Naive thymus-derived CD4-positive, alpha-beta T cell (primary cell): ENCODE measurements at regions not wholly inside any gene's neighbourhood (a gene's known extent, or its start where the extent isn't known, plus 50 kb on each side); places are given as distances from the start of the nearest gene placed in this dataset.

Experiments used
- ATAC-seq: fragments of 150-1000 bp; cut with Tn5 transposase; 2 replicates; pipeline ENCODE4 v1.10.0; 2021; ENCODE audit warnings: mild to moderate bottlenecking, moderate library complexity
- CTCF ChIA-PET: fragments of 350-600 bp; sonication (Branson Sonifier 250); formaldehyde crosslinking; loops from one replicate; lab custom pipeline; 2021; ENCODE audit warnings: antibody characterized with exemption; lab: Charles Lee
- POLR2A ChIA-PET: fragments of 350-600 bp; sonication (Branson Sonifier 250); formaldehyde crosslinking; loops from one replicate; lab custom pipeline; 2021; ENCODE audit warnings: antibody characterized with exemption, inconsistent platforms; lab: Charles Lee
- DNase-seq, 9 donors: peaks; one replicate each; pipeline versions ENCODE4 v3.0.0 to v3.0.0-alpha.2; 2020 to 2022; ENCODE audit warnings: mixed read lengths in 1 of 9
- H3K27ac ChIP-seq: one replicate; pipeline ENCODE4 v1.7.0; 2013; ENCODE audit warnings: mild to moderate bottlenecking, low read depth, low read length, moderate library complexity
- H3K27me3 ChIP-seq, 2 donors: one replicate each; pipeline ENCODE4 v1.7.0; 2013; ENCODE audit warnings: low read length in 2 of 2, mild to moderate bottlenecking in 2 of 2, moderate library complexity in 2 of 2; ENCODE audit not compliant: control insufficient read depth in 2 of 2, insufficient read depth in 2 of 2
- H3K36me3 ChIP-seq, 3 experiments: 1 replicate in 2 of 3; 2 replicates in 1 of 3; pipeline ENCODE4 v1.7.0; 2013; ENCODE audit warnings: low read length in 3 of 3, mild to moderate bottlenecking in 3 of 3, moderate library complexity in 1 of 3; ENCODE audit not compliant: insufficient read depth in 3 of 3, control insufficient read depth in 2 of 3
- H3K4me1 ChIP-seq, 2 donors: one replicate each; pipeline ENCODE4 v1.7.0; 2013; ENCODE audit warnings: low read length in 2 of 2, mild to moderate bottlenecking in 2 of 2, moderate library complexity in 1 of 2; ENCODE audit not compliant: control insufficient read depth in 2 of 2, insufficient read depth in 2 of 2
- H3K4me3 ChIP-seq: 2 replicates; pipeline ENCODE4 v1.7.0; 2013; ENCODE audit warnings: mild to moderate bottlenecking, low read length
- H3K9me3 ChIP-seq, 3 experiments: 1 replicate in 2 of 3; 2 replicates in 1 of 3; pipeline ENCODE4 v1.7.0; 2013; ENCODE audit warnings: low read length in 3 of 3; ENCODE audit not compliant: control insufficient read depth in 2 of 3
- H3K27ac Mint-ChIP-seq, 9 donors: one replicate each; pipeline ENCODE4 v1.8.0; 2020 to 2022; ENCODE audit warnings: mixed read lengths in 9 of 9, mild to moderate bottlenecking in 8 of 9, moderate library complexity in 5 of 9, inconsistent platforms in 2 of 9
- H3K27me3 Mint-ChIP-seq, 5 donors: one replicate each; pipeline ENCODE4 v1.8.0; 2021 to 2022; ENCODE audit warnings: mixed read lengths in 5 of 5, mild to moderate bottlenecking in 1 of 5
- H3K36me3 Mint-ChIP-seq, 5 donors: one replicate each; pipeline ENCODE4 v1.8.0; 2020 to 2022; ENCODE audit warnings: mixed read lengths in 5 of 5, mild to moderate bottlenecking in 3 of 5, inconsistent platforms in 1 of 5
- H3K4me1 Mint-ChIP-seq, 7 donors: one replicate each; pipeline ENCODE4 v1.8.0; 2020 to 2022; ENCODE audit warnings: mixed read lengths in 7 of 7, mild to moderate bottlenecking in 3 of 7, inconsistent platforms in 1 of 7
- H3K4me3 Mint-ChIP-seq, 10 donors: one replicate each; pipeline ENCODE4 v1.8.0; 2020 to 2022; ENCODE audit warnings: mild to moderate bottlenecking in 10 of 10, mixed read lengths in 10 of 10, moderate library complexity in 6 of 10, inconsistent platforms in 2 of 10
- H3K9me3 Mint-ChIP-seq, 11 donors: one replicate each; pipeline ENCODE4 v1.8.0; 2020 to 2022; ENCODE audit warnings: mixed read lengths in 11 of 11, mild to moderate bottlenecking in 4 of 11, inconsistent platforms in 1 of 11, moderate library complexity in 1 of 11
- intact Hi-C, 2 donors: fragments of 100-400 bp; cut with micrococcal nuclease; formaldehyde crosslinking; loops; one replicate each; pipeline ENCODE4 v1.15.1; 2023

- H3K4me1 ChIP-seq = no peaks in the 10 kb centered on the region
- no peaks in the 10 kb centered on the region for H3K36me3 Mint-ChIP-seq
- DNase-seq (no peak), ATAC-seq (no peak)
- no peaks in the 10 kb centered on the region for H3K9me3 ChIP-seq
- CTCF ChIA-PET = no interaction called here
- no peaks in the 10 kb centered on the region for H3K27me3 ChIP-seq
- H3K4me1 Mint-ChIP-seq = no peaks in the 10 kb centered on the region
- POLR2A ChIA-PET = no interaction called here
- no peak overlapping the region for H3K27ac ChIP-seq
- no peak overlapping the region for H3K4me3 ChIP-seq
- H3K36me3 ChIP-seq = no peaks in the 10 kb centered on the region
- H3K27me3 Mint-ChIP-seq = no peaks in the 10 kb centered on the region
- H3K27ac Mint-ChIP-seq = no peak overlapping the region
- peaks cover 0 to 4% (median 0%) of the 10 kb centered on the region in 11 donors for H3K9me3 Mint-ChIP-seq
- intact Hi-C loops = no loop called here
- no peak overlapping the region for H3K4me3 Mint-ChIP-seq
Observed at GRCh38 chr1:195951313-195951712, 656.9 kb downstream of the KCNT2 start.

- intact Hi-C loops = no loop called here
- no peaks in the 10 kb centered on the region for H3K9me3 ChIP-seq
- peaks cover 0 to 6% (median 0%) of the 10 kb centered on the region in 11 donors for H3K9me3 Mint-ChIP-seq
- H3K36me3 ChIP-seq = no peaks in the 10 kb centered on the region
- no peak overlapping the region for H3K27ac Mint-ChIP-seq
- no peaks in the 10 kb centered on the region for H3K4me1 ChIP-seq
- H3K4me3 Mint-ChIP-seq = no peak overlapping the region
- H3K36me3 Mint-ChIP-seq = no peaks in the 10 kb centered on the region
- ChIA-PET CTCF (no interaction called here), POLR2A (no interaction called here)
- H3K4me1 Mint-ChIP-seq = no peaks in the 10 kb centered on the region
- no peak overlapping the region for H3K27ac ChIP-seq
- no peak overlapping the region for H3K4me3 ChIP-seq
- no peak for ATAC-seq
- no peaks in the 10 kb centered on the region for H3K27me3 Mint-ChIP-seq
- no peaks in the 10 kb centered on the region for H3K27me3 ChIP-seq
- DNase-seq = no peak
Observed at GRCh38 chr1:195948123-195948895, 659.9 kb downstream of the KCNT2 start.

- no peak for ATAC-seq
- Histone ChIP-seq H3K27ac (no peak overlapping the region), H3K4me1 (no peaks in the 10 kb centered on the region), H3K36me3 (no peaks in the 10 kb centered on the region), H3K27me3 (no peaks in the 10 kb centered on the region), H3K9me3 (no peaks in the 10 kb centered on the region), H3K4me3 (no peak overlapping the region)
- Mint-ChIP-seq H3K36me3 (no peaks in the 10 kb centered on the region), H3K4me3 (no peak overlapping the region), H3K27ac (no peak overlapping the region), H3K9me3 (peaks cover 0 to 4% (median 0%) of the 10 kb centered on the region in 11 donors), H3K4me1 (no peaks in the 10 kb centered on the region), H3K27me3 (no peaks in the 10 kb centered on the region)
- intact Hi-C loops = no loop called here
- DNase-seq = no peak
- CTCF ChIA-PET = no interaction called here
- POLR2A ChIA-PET = no interaction called here
Observed at GRCh38 chr1:195946500-195946899, 661.7 kb downstream of the KCNT2 start.

- Histone ChIP-seq H3K4me1 (no peaks in the 10 kb centered on the region), H3K27ac (no peak overlapping the region), H3K4me3 (no peak overlapping the region), H3K36me3 (no peaks in the 10 kb centered on the region), H3K9me3 (no peaks in the 10 kb centered on the region), H3K27me3 (no peaks in the 10 kb centered on the region)
- Mint-ChIP-seq H3K27me3 (peaks cover 0 to 4% (median 0%) of the 10 kb centered on the region in 5 donors), H3K36me3 (no peaks in the 10 kb centered on the region), H3K9me3 (peaks cover 0 to 5% (median 0%) of the 10 kb centered on the region in 11 donors), H3K27ac (no peak overlapping the region), H3K4me1 (no peaks in the 10 kb centered on the region), H3K4me3 (no peak overlapping the region)
- DNase-seq (no peak), ATAC-seq (no peak)
- intact Hi-C loops = no loop called here
- CTCF ChIA-PET = no interaction called here
- POLR2A ChIA-PET = no interaction called here
Observed at GRCh38 chr1:195941795-195942194, 666.4 kb downstream of the KCNT2 start.

GRCh38 chr1:195941314-195941713 lies 666.9 kb downstream of the KCNT2 start:
- no peak overlapping the region for H3K27ac ChIP-seq
- no peak overlapping the region for H3K4me3 Mint-ChIP-seq
- H3K36me3 ChIP-seq = no peaks in the 10 kb centered on the region
- DNase-seq (no peak), ATAC-seq (no peak)
- intact Hi-C loops = no loop called here
- peaks cover 0 to 4% (median 0%) of the 10 kb centered on the region in 5 donors for H3K27me3 Mint-ChIP-seq
- CTCF ChIA-PET = no interaction called here
- POLR2A ChIA-PET = no interaction called here
- H3K27ac Mint-ChIP-seq = no peak overlapping the region
- peaks cover 0 to 10% (median 0%) of the 10 kb centered on the region in 11 donors for H3K9me3 Mint-ChIP-seq
- H3K4me3 ChIP-seq = no peak overlapping the region
- H3K4me1 Mint-ChIP-seq = no peaks in the 10 kb centered on the region
- no peaks in the 10 kb centered on the region for H3K27me3 ChIP-seq
- no peaks in the 10 kb centered on the region for H3K4me1 ChIP-seq
- H3K9me3 ChIP-seq = no peaks in the 10 kb centered on the region
- no peaks in the 10 kb centered on the region for H3K36me3 Mint-ChIP-seq

GRCh38 chr1:195939844-195940243 lies 668.4 kb downstream of the KCNT2 start:
- ChIA-PET CTCF (no interaction called here), POLR2A (no interaction called here)
- no peak overlapping the region for H3K4me3 Mint-ChIP-seq
- Histone ChIP-seq H3K36me3 (no peaks in the 10 kb centered on the region), H3K4me3 (no peak overlapping the region), H3K4me1 (no peaks in the 10 kb centered on the region), H3K27ac (no peak overlapping the region), H3K27me3 (no peaks in the 10 kb centered on the region), H3K9me3 (no peaks in the 10 kb centered on the region)
- H3K36me3 Mint-ChIP-seq = no peaks in the 10 kb centered on the region
- no peaks in the 10 kb centered on the region for H3K4me1 Mint-ChIP-seq
- H3K9me3 Mint-ChIP-seq = peaks cover 0 to 14% (median 0%) of the 10 kb centered on the region in 11 donors
- intact Hi-C loops = no loop called here
- no peak overlapping the region for H3K27ac Mint-ChIP-seq
- ATAC-seq (no peak), DNase-seq (no peak)
- peaks cover 0 to 4% (median 0%) of the 10 kb centered on the region in 5 donors for H3K27me3 Mint-ChIP-seq
